GM12878 (cell line): ENCODE measurements at regions not wholly inside any gene's neighbourhood (a gene's known extent, or its start where the extent isn't known, plus 50 kb on each side); places are given as distances from the start of the nearest gene placed in this dataset.

Experiments
- ATAC-seq: fragments of 200-7000 bp; cut with Tn5 transposase; 3 replicates; pipeline ENCODE4 v1.9.1; 2020; ENCODE audit warnings: mild to moderate bottlenecking, moderate library complexity
- BruUV-seq: library from RNA; stranded (reverse); fragments of 400-500 nt; replicated peaks from 2 replicates; lab custom pipeline; 2021; lab: Mats Ljungman, UMichigan
- CTCF ChIA-PET: fragments of 300-600 bp; sonication (Branson Sonifier 250); formaldehyde crosslinking; extraction: SDS; loops from one replicate; lab custom pipeline; 2021; ENCODE audit warnings: inconsistent platforms; lab: Yijun Ruan, JAX
- POLR2A ChIA-PET: fragments of 350-600 bp; formaldehyde crosslinking; extraction: SDS; loops from one replicate; lab custom pipeline; 2021; ENCODE audit warnings: inconsistent platforms; lab: Charles Lee
- RAD21 ChIA-PET: fragments of 300-600 bp; sonication (Branson Sonifier 250); formaldehyde crosslinking; loops from one replicate; lab custom pipeline; 2023; ENCODE audit warnings: antibody characterized with exemption; ENCODE audit not compliant: unreplicated experiment; lab: Charles Lee
- SMC1A ChIA-PET: fragments of 300-600 bp; sonication (Branson Sonifier 250); formaldehyde crosslinking; loops from one replicate; lab custom pipeline; 2023; ENCODE audit not compliant: unreplicated experiment, uncharacterized antibody; lab: Charles Lee
- DNase-seq: peaks from one replicate; pipeline ENCODE4 v3.0.0-alpha.2; 2011; ENCODE audit warnings: low read depth, low spot score
- FAIRE-seq: peaks from 3 replicates; lab custom pipeline; 2011; peaks lifted over from hg19 to GRCh38; lab: Jason Lieb, UNC
- H2AFZ ChIP-seq: 2 replicates; pipeline ENCODE4 v1.6.0; 2011; ENCODE audit warnings: low read depth, low read length, control low read depth; ENCODE audit not compliant: control insufficient read depth
- H3K27ac ChIP-seq: 2 replicates; pipeline ENCODE4 v1.5.1; 2011; ENCODE audit warnings: control low read depth; ENCODE audit not compliant: control insufficient read depth, insufficient read depth
- H3K27me3 ChIP-seq, 2 experiments: replicated peaks in 1 of 2; 2 replicates each; pipeline versions ENCODE4 v1.6.0 to v1.6.1; 2011; ENCODE audit warnings: low read length in 1 of 2; ENCODE audit not compliant: control insufficient read depth in 2 of 2, insufficient read depth in 2 of 2
- H3K36me3 ChIP-seq, 2 experiments: 2 replicates each; pipeline ENCODE4 v1.5.1; 2011; ENCODE audit warnings: low read length in 1 of 2; ENCODE audit not compliant: control insufficient read depth in 2 of 2, insufficient read depth in 2 of 2
- H3K4me1 ChIP-seq: 2 replicates; pipeline ENCODE4 v1.6.1; 2011; ENCODE audit warnings: mild to moderate bottlenecking, low read length, moderate library complexity, mixed read lengths; ENCODE audit not compliant: control insufficient read depth, insufficient read depth
- H3K4me2 ChIP-seq: 2 replicates; pipeline ENCODE4 v1.6.0; 2011; ENCODE audit warnings: control low read depth; ENCODE audit not compliant: control insufficient read depth, insufficient read depth
- H3K4me3 ChIP-seq: fragments of 200-600 bp; sonication (generic); 2 replicates; pipeline ENCODE4 v1.5.1; 2016
- H3K79me2 ChIP-seq: 2 replicates; pipeline ENCODE4 v1.6.0; 2011; ENCODE audit warnings: low read length; ENCODE audit not compliant: control insufficient read depth, insufficient read depth
- H3K9ac ChIP-seq: 2 replicates; pipeline ENCODE4 v1.8.0; 2011; ENCODE audit warnings: low read length, control low read depth, mixed read lengths; ENCODE audit not compliant: control insufficient read depth, insufficient read depth
- H3K9me3 ChIP-seq: replicated peaks from 3 replicates; pipeline ENCODE4 v1.5.1; 2011; ENCODE audit warnings: mild to moderate bottlenecking, low read length; ENCODE audit not compliant: control insufficient read depth, insufficient read depth
- H4K20me1 ChIP-seq: 2 replicates; pipeline ENCODE4 v1.6.0; 2011; ENCODE audit not compliant: control insufficient read depth, insufficient read depth
- BHLHE40 ChIP-seq, 2 experiments: fragments of 450-650 bp in 1 of 2; IDR thresholded peaks; 2 replicates each; pipeline ENCODE4 v1.6.1; 2011 to 2017; ENCODE audit warnings: low read depth in 2 of 2, borderline replicate concordance in 1 of 2, improper control_type of control experiment in 1 of 2, low read length in 1 of 2, mild to moderate bottlenecking in 1 of 2
- CBX3 ChIP-seq: fragments of 200-600 bp; sonication (generic); IDR thresholded peaks from 2 replicates; pipeline ENCODE4 v1.6.1; 2016; ENCODE audit warnings: low read depth, borderline replicate concordance
- EED ChIP-seq: sonication (generic); IDR thresholded peaks from 2 replicates; pipeline ENCODE4 v1.6.1; 2016; ENCODE audit warnings: antibody characterized with exemption, low read depth
- ESRRA ChIP-seq: IDR thresholded peaks from 2 replicates; pipeline ENCODE4 v1.6.1; 2012; ENCODE audit warnings: mild to moderate bottlenecking, low read length, improper control_type of control experiment
- ETV6 ChIP-seq, 2 experiments: fragments of 450-650 bp in 1 of 2; IDR thresholded peaks in 1 of 2; conservative IDR thresholded peaks in 1 of 2; 2 replicates each; pipeline ENCODE4 v1.6.1; 2014; ENCODE audit warnings: antibody characterized with exemption in 1 of 2, borderline replicate concordance in 1 of 2, low read depth in 1 of 2, mild to moderate bottlenecking in 1 of 2, moderate library complexity in 1 of 2
- FOS ChIP-seq: IDR thresholded peaks from 3 replicates; pipeline ENCODE4 v1.6.1; 2011; ENCODE audit warnings: borderline replicate concordance; ENCODE audit not compliant: insufficient read length; ENCODE audit errors: extremely low read depth
- MTA3 ChIP-seq: IDR thresholded peaks from 2 replicates; pipeline ENCODE4 v1.6.1; 2012; ENCODE audit warnings: low read length, inconsistent platforms, borderline replicate concordance
- MYC ChIP-seq: IDR thresholded peaks from 2 replicates; pipeline ENCODE4 v1.6.1; 2011; ENCODE audit warnings: mild to moderate bottlenecking, low read length, moderate library complexity, inconsistent platforms; ENCODE audit not compliant: insufficient read depth, insufficient replicate concordance, insufficient read length, severe bottlenecking
- NFXL1 ChIP-seq: fragments of 450-650 bp; IDR thresholded peaks from 2 replicates; pipeline ENCODE4 v1.6.1; 2017; ENCODE audit warnings: antibody characterized with exemption, mild to moderate bottlenecking, borderline replicate concordance
- NFYB ChIP-seq: IDR thresholded peaks from 2 replicates; pipeline ENCODE4 v1.6.1; 2011; ENCODE audit warnings: low read depth, mild to moderate bottlenecking, low read length, improper control_type of control experiment, moderate library complexity; ENCODE audit not compliant: insufficient read depth
- PAX5 ChIP-seq: IDR thresholded peaks from 2 replicates; pipeline ENCODE4 v1.6.1; 2011; ENCODE audit warnings: low read depth, low read length, borderline replicate concordance
- RAD21 ChIP-seq: IDR thresholded peaks from 2 replicates; pipeline ENCODE4 v1.6.1; 2011; ENCODE audit warnings: mild to moderate bottlenecking, low read depth, low read length, moderate library complexity; ENCODE audit not compliant: insufficient read depth
- RAD51 ChIP-seq: fragments of 450-650 bp; IDR thresholded peaks from 2 replicates; pipeline ENCODE4 v1.6.1; 2016; ENCODE audit warnings: moderate library complexity, mild to moderate bottlenecking, inconsistent platforms
- SIN3A ChIP-seq: IDR thresholded peaks from 2 replicates; pipeline ENCODE4 v1.6.1; 2012; ENCODE audit warnings: low read depth, low read length, improper control_type of control experiment
- STAT3 ChIP-seq: IDR thresholded peaks from 2 replicates; pipeline ENCODE4 v1.6.1; 2011; ENCODE audit warnings: low read depth, low read length, improper control_type of control experiment
- ZNF24 ChIP-seq: fragments of 450-650 bp; IDR thresholded peaks from 2 replicates; pipeline ENCODE4 v1.6.1; 2017; ENCODE audit warnings: antibody characterized with exemption, mild to moderate bottlenecking
- WGBS: methylation state at CpG from one replicate; pipeline ENCODE4 v1.1.6; 2016; ENCODE audit warnings: low lambda C conversion rate; ENCODE audit not compliant: insufficient replicate concordance, insufficient coverage; ENCODE audit errors: missing lambda C conversion rate; 5-methylcytosine and 5-hydroxymethylcytosine counted together
- in situ Hi-C: fragments of 300-500 bp; cut with MboI; formaldehyde crosslinking; loops from 9 replicates; pipeline ENCODE4 v1.14.3; 2018; ENCODE audit warnings: mixed read lengths
- intact Hi-C: fragments of 100-400 bp; cut with micrococcal nuclease; formaldehyde crosslinking; loops from one replicate; pipeline ENCODE4 v1.14.2; 2022; ENCODE audit not compliant: unreplicated experiment
- TF ChIP-seq, protein P1 (sequence below): fragments of 450-650 bp; IDR thresholded peaks from 2 replicates; pipeline ENCODE4 v1.6.1; 2016; ENCODE audit warnings: mild to moderate bottlenecking

DNA sequence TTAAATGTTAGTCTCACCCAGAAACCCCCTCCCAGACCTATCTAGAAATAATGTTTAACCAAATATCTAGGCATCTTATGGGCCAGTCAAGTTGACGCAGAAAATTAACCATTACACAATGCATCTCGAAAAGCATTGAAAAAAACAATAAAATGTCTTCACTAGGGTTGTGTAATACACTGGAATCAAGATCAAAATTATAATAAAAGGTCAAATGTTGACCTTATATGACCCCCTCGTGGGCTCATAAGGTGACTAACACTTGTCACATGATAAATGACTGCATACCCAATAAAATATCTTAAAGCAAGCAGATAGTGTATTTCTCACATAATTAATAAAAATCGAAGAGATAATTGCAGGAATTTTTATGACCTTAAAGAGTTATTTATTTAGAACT, 447.9 kb upstream of the DSEL start:
- no peak for ATAC-seq
- Histone ChIP-seq H4K20me1 (no peaks in the 10 kb centered on the region), H3K4me1 (no peaks in the 10 kb centered on the region), H3K4me3 (no peak overlapping the region), H3K79me2 (no peaks in the 10 kb centered on the region), H2AFZ (no peak overlapping the region), H3K9ac (no peak overlapping the region), H3K27me3 (no peaks in the 10 kb centered on the region), H3K36me3 (no peaks in the 10 kb centered on the region), H3K4me2 (no peak overlapping the region), H3K9me3 (no peaks in the 10 kb centered on the region), H3K27ac (no peak overlapping the region)
- RAD21 ChIA-PET = no interaction called here
- intact Hi-C loops = no loop called here
- FAIRE-seq = no peak
- POLR2A ChIA-PET = no interaction called here
- no peak for DNase-seq
- WGBS = 25% methylated on average over 4 of the region's 4 CpGs
- in situ Hi-C loops = no loop called here
- SMC1A ChIA-PET = interaction anchor here (1.0 kb wide), 1 partner anchor 8 kb away, joined by 3 read pairs; no protein-coding TSS in a partner anchor
- BruUV-seq = no TSS peak
- TF ChIP-seq FOS (no peak), MYC (no peak), MTA3 (no peak), NFXL1 (no peak), ZNF24 (no peak), RAD21 (no peak), SIN3A (no peak)
- CTCF ChIA-PET = no interaction called here

DNA sequence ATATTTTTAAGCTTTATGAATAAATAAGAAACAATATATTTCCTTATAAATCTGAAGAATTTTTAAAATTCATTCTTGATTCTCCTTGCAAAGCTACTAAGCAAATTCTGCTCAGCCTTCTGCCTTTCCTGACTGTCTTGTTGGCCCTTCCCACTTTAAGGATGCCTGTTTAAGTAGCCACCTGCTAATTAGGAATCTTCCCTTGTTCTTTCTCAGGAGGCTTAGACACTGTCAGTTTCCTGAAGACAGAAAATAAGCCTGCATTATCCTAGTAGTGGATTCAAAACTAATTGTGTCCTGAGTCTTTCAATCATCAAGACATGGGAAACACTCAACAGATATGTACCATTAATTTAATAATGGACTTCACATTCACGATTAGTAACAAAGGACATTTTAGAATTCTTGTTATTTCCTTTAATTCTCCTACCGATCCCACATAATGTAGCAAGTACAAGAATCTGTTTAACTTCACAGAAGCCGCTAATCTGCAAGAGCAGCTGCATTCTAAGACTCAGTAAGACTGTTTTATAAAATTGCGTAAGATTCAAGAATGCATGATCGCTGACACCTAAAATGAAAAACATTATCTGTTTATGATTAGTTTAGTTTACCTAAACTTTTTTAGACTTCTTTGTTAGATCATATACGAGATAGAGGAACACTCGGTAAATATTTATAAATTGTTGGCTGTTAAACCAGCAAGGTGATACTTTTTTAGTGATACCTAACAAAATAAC, 445.4 kb upstream of the DSEL start:
- no peak for DNase-seq
- no peak overlapping the region for H2AFZ ChIP-seq
- FAIRE-seq = no peak
- H3K9me3 ChIP-seq = no peaks in the 10 kb centered on the region
- BruUV-seq = no TSS peak
- ChIA-PET POLR2A (no interaction called here), RAD21 (no interaction called here), CTCF (no interaction called here), SMC1A (no interaction called here)
- no peak overlapping the region for H3K4me2 ChIP-seq
- no peaks in the 10 kb centered on the region for H3K79me2 ChIP-seq
- H3K27ac ChIP-seq = no peak overlapping the region
- intact Hi-C loops (no loop called here), in situ Hi-C loops (no loop called here)
- 25% methylated on average over 7 of the region's 7 CpGs for WGBS
- no peaks in the 10 kb centered on the region for H4K20me1 ChIP-seq
- TF ChIP-seq BHLHE40 (IDR thresholded peaks at IDR 0.05; ENCODE audit: borderline replicate concordance in 1 of 2, low read depth in 2 of 2, low read length in 1 of 2) (no peak), NFYB (no peak), STAT3 (no peak), CBX3 (no peak), PAX5 (no peak), RAD51 (no peak), ESRRA (no peak), ETV6 (conservative IDR thresholded peaks at IDR 0.05 in 1 of 2, IDR thresholded peaks at IDR 0.05 in 1 of 2; ENCODE audit: borderline replicate concordance in 1 of 2, low read depth in 1 of 2) (no peak), EED (no peak)
- TF ChIP-seq, protein P1, sequence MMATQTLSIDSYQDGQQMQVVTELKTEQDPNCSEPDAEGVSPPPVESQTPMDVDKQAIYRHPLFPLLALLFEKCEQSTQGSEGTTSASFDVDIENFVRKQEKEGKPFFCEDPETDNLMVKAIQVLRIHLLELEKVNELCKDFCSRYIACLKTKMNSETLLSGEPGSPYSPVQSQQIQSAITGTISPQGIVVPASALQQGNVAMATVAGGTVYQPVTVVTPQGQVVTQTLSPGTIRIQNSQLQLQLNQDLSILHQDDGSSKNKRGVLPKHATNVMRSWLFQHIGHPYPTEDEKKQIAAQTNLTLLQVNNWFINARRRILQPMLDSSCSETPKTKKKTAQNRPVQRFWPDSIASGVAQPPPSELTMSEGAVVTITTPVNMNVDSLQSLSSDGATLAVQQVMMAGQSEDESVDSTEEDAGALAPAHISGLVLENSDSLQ = no peak
- H3K9ac ChIP-seq = no peak overlapping the region
- no peak overlapping the region for H3K4me3 ChIP-seq
- H3K4me1 ChIP-seq = no peaks in the 10 kb centered on the region
- H3K27me3 ChIP-seq = no peaks in the 10 kb centered on the region
- no peak for ATAC-seq
- H3K36me3 ChIP-seq = no peaks in the 10 kb centered on the region
